NCI-H69 (cell line): ENCODE measurements at regions not wholly inside any gene's neighbourhood (a gene's known extent, or its start where the extent isn't known, plus 50 kb on each side); places are given as distances from the start of the nearest gene placed in this dataset.
"Not testable (repeated sequence)": the region's sequence is repeated elsewhere in the genome, so short reads cannot be mapped to it uniquely, and the experiment has no call there.

Experiments used
- DNase-seq: peaks from one replicate; lab custom pipeline; 2025; lab: John Stamatoyannopoulos, UW

DNA sequence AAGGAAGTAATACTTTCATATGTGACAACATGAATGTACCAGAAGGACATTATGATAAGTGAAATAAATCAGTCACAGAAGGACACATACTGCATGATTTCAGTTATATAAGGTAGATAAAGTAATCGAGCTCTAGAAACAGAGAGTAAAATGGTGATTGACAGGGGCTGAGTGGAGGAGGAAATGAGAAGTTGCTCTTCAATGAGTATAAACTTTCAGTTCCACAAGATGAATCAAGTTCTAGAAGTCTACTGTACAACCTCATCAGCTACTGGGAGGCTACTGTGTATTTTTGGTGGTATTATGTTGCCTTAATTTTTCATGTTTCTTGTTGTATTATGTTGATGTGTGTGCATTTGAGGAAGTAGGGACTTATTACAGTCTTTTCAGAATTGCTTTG, 270.9 kb upstream of the GRIA3 start:
- DNase-seq = no peak

DNA sequence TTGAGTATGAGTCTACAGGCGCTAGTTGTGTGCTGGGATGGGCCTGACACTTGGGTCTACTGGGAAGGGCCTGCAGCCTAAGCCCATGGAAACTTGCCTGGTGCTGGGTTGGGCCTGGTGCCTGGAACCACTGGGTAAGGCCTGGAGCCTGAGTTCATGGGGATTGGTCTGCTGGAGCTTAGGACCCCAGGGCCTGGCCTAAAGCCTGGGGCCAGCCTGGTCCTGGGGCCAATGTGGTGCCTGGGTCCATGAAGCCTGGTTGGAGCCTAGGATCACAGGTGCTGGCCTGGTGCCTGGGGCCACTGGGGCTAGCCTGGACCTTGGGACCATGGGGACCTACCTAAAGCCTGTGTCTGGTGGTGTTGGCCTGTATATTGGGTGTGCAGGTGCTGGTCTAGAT, 270.3 kb upstream of the GRIA3 start:
- no peak for DNase-seq

DNA sequence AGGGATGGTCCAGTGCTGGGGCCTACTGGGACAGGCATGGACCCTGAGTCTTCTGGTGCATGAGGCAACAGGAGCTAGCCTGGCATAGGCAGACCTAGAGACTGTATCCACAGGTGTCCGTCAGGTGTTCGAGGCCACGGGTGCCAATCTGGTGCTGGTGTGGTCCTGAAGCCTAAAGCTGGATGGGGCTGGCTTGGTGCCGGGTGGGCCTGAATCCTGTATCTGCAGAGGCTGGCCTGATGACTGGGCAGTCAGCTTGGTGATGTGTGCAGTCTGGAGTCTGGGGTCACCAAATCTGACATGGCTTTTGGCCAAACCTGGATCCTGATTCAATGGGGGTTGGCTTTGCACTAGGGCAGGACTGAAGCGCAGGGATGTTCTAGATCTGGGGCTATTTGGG, 269.8 kb upstream of the GRIA3 start:
- DNase-seq = no peak

DNA sequence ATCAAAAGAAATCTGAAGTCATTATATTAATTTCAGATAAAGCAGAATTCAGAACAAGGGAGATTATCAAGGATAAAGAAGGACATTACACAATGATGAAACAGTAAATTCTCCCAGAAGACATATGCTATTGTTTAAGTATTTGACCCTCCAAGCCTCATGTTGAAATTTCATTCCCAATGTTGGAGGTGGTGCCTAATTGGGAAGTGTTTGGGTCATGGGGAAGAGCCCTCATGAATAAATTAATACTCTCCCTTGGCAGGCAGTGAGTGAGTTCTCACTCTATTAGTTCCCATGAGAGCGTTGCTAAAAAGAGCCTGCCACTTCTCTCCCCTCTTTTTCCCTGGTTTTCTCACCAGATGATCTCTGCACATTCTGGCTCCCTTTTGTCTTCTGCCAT, 249.9 kb upstream of the GRIA3 start:
- peak; percentile 2 for DNase-seq

DNA sequence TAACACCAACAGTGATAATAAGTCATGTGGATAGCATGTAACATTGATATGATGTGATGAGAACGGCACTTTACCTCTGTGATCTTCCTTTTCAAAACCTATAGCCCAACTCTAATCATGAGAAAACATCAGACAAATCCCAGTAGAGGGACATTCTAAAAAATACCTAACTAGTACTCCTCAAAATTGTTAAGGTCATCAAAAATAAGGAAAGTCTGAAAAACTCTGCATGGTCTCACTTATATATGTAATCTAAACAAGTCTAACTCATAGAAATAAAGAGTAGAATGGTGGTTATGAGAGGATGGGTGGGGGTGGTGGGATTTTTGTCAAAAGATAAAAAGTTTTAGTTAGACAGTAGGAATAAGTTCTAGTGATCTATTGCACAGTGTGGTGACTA, 243.9 kb upstream of the GRIA3 start:
- DNase-seq = no peak

DNA sequence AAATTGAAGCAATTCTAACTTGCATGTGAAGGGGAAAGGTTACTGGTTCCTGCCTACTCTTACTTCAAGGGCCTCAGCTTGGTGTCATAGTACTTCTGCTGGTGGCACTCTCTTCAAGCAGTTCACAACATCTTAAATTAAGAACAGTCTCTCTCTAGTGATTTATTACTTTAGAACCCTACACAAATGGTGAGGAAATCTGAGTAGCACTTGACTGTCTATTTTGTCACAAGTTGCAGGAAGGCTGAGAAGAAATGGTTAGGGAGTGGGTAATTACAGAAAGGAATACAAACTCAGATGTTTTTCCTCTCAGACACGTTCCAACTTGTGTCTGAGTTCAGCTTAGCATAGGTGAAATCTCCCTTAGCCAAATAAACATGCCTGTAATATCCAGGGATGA, 242.3 kb upstream of the GRIA3 start:
- peak; percentile 17 for DNase-seq

DNA sequence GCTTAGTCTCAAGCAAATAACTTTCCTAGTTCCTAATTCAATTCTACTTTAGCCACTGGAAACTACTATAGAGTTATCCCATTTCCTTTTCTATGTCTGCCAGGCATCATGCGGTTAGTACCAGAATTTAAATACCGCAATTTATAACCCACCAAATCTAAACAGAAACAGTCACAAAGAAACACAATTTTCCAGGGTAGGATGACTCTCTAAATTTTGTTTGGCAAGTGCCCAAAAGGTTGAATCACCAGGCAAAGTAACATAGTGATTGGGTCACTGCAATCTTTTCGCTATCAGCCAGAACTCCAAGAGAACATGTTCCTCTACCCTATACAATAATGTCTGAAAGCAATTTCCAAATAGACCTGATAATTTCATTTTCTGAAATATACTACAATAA, 240.2 kb upstream of the GRIA3 start:
- peak; percentile 9 for DNase-seq

DNA sequence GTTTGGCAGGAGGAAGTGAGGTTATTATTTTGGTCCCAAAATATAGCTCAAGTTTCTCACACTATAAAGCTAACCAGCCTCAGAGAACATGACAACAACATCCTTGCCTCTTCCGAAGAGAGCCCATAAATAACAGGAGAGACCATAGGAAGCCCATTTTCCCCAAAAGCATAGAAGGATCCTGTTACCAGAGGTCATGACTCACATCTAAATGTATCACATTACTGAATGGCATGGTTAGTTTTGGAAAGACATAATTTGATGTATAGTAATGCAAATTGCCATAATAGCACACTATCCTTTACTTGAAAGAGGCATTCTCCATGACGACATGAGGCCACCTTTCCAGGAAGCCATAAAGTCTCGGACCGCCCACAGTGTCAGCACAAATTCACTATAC, 238.8 kb upstream of the GRIA3 start:
- peak; percentile 59 for DNase-seq

DNA sequence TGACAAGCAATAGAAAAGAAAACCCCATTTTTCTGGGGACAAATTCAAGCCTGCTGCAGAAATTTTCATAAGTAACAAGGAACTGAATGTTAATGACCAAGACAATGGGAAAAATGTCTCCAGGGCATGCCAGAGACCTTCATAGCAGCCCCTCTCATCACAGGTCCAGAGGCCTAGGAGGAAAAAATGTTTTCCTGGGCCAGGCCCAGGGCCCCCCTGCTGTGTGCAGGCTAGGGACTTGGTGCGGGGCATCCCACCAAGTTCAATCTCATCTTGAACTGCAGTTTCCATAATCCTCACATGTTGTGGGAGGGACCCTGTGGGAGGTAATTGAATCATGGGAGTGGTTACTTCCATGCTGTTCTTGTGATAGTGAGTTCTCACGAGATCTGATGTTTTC, 211.5 kb upstream of the GRIA3 start:
- DNase-seq = no peak

DNA sequence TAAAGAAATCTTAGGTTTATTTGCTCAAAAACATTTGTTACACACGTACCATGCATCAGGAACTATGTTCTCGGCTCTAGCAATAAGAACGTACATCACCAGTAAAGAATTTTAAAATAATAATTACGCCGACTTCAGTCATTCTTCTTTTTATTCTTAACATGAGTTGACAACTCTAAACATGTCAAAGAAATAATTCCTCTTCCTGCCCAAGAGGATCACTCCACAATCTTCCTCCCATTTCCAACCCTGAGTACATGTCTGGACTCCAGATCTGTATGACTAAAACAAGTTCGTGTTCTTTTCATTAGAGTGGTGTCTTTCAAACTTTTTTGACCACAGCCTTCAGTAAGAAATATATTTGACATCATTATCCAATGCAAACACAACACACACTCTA, 201.6 kb upstream of the GRIA3 start:
- no peak for DNase-seq

DNA sequence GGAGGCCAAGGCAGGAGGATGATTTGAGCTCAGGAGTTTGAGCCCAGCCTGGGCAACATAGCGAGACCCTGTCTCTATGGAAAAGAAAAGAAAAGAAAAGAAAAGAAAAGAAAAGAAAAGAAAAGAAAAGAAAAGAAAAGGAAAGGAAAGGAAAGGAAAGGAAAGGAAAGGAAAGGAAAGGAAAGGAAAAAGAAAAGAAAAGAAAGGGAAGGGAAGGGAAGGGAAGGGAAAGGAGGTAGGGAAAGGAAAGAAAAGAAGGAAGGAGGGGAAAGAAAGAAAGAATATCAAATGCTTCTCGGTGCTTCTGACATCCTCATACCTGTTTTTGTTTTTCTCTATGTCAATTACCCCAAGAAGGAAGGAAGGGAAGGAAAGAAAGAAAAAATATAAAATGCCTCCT, 181.2 kb upstream of the GRIA3 start:
- not testable (repeated sequence) for DNase-seq

DNA sequence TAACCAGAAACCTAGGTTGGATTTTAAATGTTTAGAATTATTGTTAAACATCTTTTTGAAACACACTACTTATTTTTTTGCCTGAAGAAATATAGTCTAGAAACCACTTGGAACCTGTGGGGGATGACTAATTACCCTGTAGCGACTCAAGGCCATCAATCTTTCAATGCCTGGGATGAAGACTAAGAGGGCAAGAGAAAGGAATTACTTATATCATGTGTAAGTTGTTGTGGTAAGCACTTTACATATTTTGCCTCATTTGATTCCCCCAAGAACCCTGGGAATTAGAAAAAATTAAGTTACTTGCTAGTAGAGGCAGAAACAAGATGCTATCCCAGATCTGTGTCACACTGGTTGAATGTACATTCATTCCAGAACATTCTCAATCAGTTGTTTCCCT, 170.9 kb upstream of the GRIA3 start:
- DNase-seq = no peak

DNA sequence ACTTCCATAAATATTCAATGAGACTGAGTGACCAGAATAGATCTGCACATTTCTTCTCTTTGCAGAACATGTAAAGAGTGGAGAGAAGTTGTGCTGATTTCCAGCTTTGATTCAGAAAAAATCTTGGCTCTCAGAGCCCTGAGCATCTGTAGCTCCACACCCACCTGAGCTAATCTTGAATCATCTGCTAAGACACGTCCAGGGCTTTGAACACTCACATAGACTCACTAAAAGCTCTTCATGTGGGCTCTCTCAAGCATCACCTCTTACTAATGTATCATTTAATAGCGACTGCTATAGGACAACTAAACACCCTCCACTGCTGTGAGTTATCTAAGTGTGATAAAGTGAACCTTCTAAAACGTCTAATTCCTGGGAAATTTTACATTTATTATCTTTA, 147.7 kb upstream of the GRIA3 start:
- no peak for DNase-seq

DNA sequence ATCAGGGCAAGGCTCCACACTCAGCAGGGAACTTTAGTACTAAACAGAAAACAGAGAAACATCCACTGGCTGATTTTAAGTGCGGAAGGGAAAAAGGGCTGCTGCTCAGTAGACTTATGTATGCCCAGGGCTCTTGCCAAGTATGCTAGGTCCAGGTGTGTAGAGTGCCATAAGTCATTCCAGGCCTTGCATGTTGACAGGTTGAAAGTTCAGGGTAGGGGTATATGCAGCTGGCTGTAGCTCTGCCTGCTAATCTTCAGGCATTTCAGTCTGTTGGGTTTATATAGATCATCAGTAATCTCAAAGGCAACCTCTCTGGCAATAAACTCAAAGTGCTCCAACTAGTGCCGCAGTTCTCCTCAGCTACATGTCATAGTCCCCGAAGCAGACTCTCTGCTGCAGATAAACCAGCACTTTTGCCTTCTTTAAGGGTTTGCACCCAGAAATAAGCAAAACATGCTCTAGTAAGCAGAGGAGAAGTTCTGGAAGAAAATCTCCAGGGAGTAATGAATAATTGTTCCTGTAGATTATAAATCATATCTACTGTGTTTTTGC, 134.9 kb upstream of the GRIA3 start:
- no peak for DNase-seq

DNA sequence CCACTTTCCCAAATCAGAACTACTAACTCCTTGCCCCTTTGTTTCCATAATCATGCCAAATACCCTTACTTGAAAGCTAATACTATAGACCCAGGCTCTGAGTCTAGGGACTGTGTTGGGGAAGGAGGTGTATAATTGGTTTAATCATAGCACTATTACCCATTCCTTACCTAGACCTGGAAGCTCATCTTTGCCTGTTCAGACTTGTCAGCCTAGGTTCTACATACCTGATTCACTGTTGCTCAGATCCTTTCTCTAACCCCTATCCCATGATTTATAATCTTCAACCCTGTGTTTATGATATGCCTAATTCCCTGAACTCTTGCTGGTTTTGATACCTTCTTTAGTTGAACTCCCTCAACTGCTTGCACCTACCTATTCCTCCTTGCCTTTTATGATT, 123.1 kb upstream of the GRIA3 start:
- no peak for DNase-seq

DNA sequence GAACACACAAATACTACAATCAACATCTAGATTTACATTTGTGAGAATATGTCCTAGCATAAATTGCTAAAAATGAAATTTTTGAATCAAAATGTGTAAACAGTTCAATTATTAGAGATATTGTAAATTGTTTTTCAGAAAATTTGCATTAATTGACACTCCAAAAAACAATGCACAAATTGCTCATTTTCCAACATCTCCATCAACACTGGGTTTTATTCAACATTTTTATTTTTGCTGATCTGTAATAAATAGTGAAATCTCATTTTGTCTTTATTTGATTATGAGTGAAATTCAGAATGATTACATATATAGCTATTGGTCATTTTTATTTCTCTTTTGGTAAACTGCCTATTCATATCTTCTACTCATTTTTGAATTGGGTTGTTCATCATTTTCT, 120.0 kb upstream of the GRIA3 start:
- no peak for DNase-seq

DNA sequence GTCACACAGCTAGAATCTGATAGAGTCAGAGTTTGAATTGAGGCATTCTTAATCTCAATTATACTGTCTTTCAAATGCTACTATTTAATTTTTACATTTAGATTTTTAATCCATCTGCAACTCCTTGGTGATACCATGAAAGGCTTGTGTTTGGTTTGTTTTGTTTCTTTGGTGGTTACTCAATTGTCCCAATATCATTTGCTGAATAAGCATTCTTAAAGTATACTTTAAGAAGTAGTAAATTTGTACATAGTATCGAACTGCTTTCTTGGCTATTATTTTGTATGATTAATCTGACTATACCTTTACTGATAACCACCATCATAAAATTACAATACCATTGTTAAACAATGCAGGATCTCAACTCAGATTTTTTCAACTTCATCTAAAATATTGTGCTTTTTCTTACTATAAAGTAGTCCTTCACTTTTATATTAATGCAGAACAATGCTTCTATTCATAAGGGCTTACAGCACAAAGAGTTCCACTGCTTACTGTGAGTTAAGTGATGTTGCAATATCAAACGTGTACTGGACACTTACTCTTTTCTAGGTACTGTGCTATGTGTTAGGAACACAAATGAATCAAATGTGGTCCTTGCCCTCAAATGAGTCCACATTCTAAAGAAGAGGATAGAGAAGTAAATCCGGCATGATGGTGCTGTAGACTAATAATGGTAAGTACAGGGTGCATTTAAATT, 111.2 kb upstream of the GRIA3 start:
- no peak for DNase-seq

DNA sequence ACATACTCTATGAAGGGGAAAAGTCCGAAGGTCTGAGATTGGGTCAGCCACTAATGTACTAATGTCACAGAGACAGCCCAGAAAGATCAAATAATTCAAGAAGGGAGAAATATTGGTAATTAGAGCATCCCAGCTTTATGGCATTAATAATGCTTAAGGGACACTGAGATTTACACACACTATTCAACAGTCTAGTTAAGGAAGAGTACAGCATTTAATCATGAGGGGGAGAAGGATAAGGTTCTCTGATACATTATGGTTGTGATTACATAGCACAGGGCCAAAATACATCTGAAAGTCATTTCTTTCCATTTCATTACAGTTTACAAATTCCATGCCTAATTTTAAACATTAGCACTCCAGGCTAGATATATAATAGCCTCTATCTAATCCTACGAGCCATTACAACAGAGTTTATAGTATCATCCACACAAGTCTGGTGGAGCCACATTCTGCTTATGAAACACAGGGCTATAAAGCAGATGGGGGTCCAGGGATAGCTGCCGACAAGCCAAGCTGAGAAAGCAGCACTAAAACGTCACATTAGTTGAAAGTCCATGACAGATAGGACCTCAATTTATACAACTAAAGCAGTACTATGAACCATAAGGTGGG, 108.0 kb upstream of the GRIA3 start:
- no peak for DNase-seq

DNA sequence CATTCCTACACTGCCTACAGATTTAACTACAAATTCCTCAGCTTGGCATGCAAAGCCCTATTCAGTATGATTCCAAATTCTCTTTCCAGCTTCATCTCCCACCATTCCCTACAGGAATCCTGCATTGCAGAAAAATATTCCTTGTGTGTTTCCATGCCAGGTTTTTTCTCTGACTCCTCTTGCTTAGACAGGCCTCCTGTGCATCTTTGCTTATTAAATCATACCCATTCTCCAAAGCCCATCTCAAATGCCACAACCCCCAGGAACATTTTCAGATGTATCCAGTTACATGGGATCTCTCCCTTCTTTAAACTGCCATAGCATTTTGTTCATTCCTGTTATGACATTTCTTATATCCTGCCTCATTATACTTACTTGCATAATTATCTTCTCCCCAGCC, 106.4 kb upstream of the GRIA3 start:
- peak; percentile 71 for DNase-seq

DNA sequence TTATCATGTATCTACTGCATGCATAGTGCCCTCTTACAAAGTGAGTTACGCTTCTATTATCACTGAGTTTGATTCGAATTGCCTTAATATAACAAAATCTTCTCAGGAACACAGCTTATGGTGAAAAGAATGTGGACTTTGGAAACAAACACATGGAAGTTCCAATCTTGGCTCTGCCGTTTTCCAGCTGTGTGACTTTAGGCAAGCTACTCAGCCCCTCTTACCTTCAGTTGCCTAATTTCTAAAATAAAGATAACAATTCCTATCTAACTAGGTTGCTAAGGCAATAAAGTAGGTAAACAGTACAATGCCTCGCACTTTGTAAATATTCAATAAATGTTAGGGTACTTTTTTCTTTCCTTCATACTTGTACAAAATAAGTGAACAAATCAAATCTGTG, 104.0 kb upstream of the GRIA3 start:
- no peak for DNase-seq

DNA sequence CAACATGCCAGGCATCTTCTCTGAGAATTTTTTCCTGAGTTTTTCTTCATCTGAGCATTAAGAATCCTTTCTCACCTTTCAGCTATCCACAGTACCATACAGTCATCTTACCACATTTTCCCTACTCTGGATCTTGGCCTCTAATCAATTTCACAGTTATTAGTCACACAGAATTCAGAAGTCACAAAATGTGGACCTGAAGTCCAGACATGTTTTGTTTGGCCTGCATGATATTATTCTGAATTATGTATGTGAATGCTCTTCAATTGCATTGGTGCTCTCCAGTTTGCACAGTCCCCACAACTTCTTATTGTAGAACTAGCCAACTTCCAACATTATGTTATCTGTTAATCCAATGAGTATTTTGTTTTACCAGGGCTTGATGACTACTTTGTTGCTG, 102.3 kb upstream of the GRIA3 start:
- no peak for DNase-seq

DNA sequence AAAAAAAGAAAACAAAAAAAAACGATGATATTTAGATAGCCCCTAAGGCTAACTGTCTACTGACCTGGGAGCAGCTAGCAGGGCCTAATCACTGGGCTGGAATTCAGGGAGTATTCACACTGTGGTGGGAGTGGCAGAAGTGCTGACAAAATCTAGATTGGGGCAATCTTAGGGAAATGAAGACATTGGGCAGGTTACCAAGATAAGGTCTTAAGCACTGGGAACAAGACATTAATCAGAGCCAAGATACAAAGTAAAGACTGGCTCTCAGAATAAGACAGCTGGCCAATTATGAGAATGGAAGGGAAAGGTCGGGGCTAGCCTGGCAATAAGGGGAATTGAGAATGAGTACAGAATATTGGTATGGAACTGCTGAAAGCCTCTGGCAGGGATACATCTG, 100.2 kb upstream of the GRIA3 start:
- peak; percentile 52 for DNase-seq

DNA sequence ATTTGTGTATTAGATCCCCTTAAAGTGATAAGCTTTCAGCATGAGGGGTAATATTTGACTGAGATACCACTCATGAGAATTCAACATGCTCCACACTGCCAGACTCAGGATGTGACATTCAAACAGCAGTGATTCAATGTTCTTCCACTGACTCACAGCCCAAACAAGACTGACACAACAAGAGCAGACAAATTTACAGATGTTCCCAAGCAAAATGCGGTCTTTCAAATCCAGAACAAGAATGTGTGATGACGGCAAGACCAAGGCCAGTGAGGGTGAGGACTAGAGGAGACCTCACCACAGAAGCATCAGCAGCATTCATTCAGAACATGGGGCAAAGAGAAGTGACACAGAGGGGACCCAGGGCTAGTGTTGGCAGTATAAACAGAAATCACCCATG, 99.3 kb upstream of the GRIA3 start:
- DNase-seq = no peak
